Mesendoderm (in vitro differentiated cells): ENCODE measurements at regions not wholly inside any gene's neighbourhood (a gene's known extent, or its start where the extent isn't known, plus 50 kb on each side); places are given as distances from the start of the nearest gene placed in this dataset.

ENCODE experiments used
- DNase-seq: peaks from one replicate; pipeline ENCODE4 v3.0.0; 2013
- H2AK5ac ChIP-seq: 2 replicates; pipeline ENCODE4 v1.6.1; 2013; ENCODE audit warnings: low read length, inconsistent platforms
- H2BK120ac ChIP-seq: 2 replicates; pipeline ENCODE4 v1.6.1; 2013; ENCODE audit warnings: low read depth, mild to moderate bottlenecking, low read length, moderate library complexity, mixed read lengths
- H2BK15ac ChIP-seq: replicated peaks from 2 replicates; pipeline ENCODE4 v1.6.1; 2013; ENCODE audit warnings: low read depth, mild to moderate bottlenecking, moderate library complexity
- H2BK5ac ChIP-seq: 2 replicates; pipeline ENCODE4 v1.6.1; 2013; ENCODE audit warnings: low read length, inconsistent platforms
- H3K18ac ChIP-seq: 2 replicates; pipeline ENCODE4 v1.6.1; 2013; ENCODE audit warnings: mild to moderate bottlenecking, low read length, mixed read lengths
- H3K23ac ChIP-seq: one replicate; pipeline ENCODE4 v1.6.1; 2013; ENCODE audit warnings: low read length
- H3K27ac ChIP-seq: 2 replicates; pipeline ENCODE4 v1.5.1; 2013; ENCODE audit warnings: low read depth, mild to moderate bottlenecking, inconsistent platforms, low read length, moderate library complexity
- H3K27me3 ChIP-seq: 2 replicates; pipeline ENCODE4 v1.6.1; 2013; ENCODE audit warnings: low read length, control low read depth, mild to moderate bottlenecking, inconsistent platforms; ENCODE audit not compliant: insufficient read depth, poor library complexity
- H3K36me3 ChIP-seq: 2 replicates; pipeline ENCODE4 v1.6.1; 2013; ENCODE audit warnings: low read length, inconsistent platforms; ENCODE audit not compliant: control insufficient read depth, insufficient read depth
- H3K4ac ChIP-seq: one replicate; pipeline ENCODE4 v1.6.1; 2013; ENCODE audit warnings: low read depth, mild to moderate bottlenecking, low read length, moderate library complexity
- H3K4me1 ChIP-seq: 2 replicates; pipeline ENCODE4 v1.6.1; 2013; ENCODE audit warnings: low read depth, low read length, inconsistent platforms; ENCODE audit not compliant: control insufficient read depth
- H3K4me2 ChIP-seq: 2 replicates; pipeline ENCODE4 v1.6.1; 2013; ENCODE audit warnings: low read length
- H3K4me3 ChIP-seq: 2 replicates; pipeline ENCODE4 v1.5.1; 2013; ENCODE audit warnings: mild to moderate bottlenecking, low read length
- H3K56ac ChIP-seq: one replicate; pipeline ENCODE4 v1.6.1; 2013; ENCODE audit warnings: low read length
- H3K79me1 ChIP-seq: 2 replicates; pipeline ENCODE4 v1.6.1; 2013; ENCODE audit warnings: low read length, inconsistent platforms
- H3K79me2 ChIP-seq: 2 replicates; pipeline ENCODE4 v1.6.1; 2013; ENCODE audit warnings: mild to moderate bottlenecking, low read length; ENCODE audit not compliant: control insufficient read depth, insufficient read depth
- H3K9ac ChIP-seq: 2 replicates; pipeline ENCODE4 v1.6.1; 2013; ENCODE audit warnings: low read length, inconsistent platforms
- H4K5ac ChIP-seq: one replicate; pipeline ENCODE4 v1.6.1; 2013; ENCODE audit warnings: low read length
- H4K8ac ChIP-seq: one replicate; pipeline ENCODE4 v1.6.1; 2013; ENCODE audit warnings: low read depth, mild to moderate bottlenecking, control low read depth, low read length, moderate library complexity
- WGBS: extraction: QIAGEN DNeasy Blood & Tissue Kit; methylation state at CpG from one replicate; pipeline ENCODE4 v1.1.7; 2013; ENCODE audit warnings: low lambda C conversion rate, missing lambda C conversion rate; ENCODE audit not compliant: insufficient coverage; ENCODE audit errors: extremely low coverage; 5-methylcytosine and 5-hydroxymethylcytosine counted together

DNA sequence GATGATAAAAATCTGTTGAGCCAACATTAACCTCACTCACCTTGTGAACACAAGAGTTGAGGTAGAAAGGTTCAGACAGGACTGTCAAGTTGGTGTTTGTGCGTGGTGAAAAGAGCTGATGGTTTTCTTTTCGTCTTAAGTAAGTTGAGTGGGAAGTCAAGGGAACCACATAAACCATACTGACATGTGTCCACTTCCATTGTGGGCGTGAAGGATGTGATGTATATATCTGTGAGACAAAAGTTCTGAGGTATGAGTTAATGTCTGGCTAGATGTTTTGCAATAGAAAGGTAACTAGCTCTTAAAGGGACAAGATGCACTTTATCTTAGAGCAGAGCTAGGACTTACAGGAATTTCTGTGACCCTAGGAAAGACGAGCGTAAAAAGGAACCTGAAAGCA lies 1272.1 kb upstream of the ADGRB3 start:
- Histone ChIP-seq H3K23ac (no peak overlapping the region), H3K9ac (no peak overlapping the region), H3K27me3 (no peaks in the 10 kb centered on the region), H2BK5ac (no peak overlapping the region), H2BK15ac (no peak overlapping the region), H4K5ac (no peak overlapping the region), H3K4me3 (no peak overlapping the region), H3K4ac (no peak overlapping the region), H4K8ac (no peak overlapping the region), H2AK5ac (no peak overlapping the region), H2BK120ac (no peak overlapping the region), H3K79me2 (no peaks in the 10 kb centered on the region), H3K4me1 (no peaks in the 10 kb centered on the region), H3K27ac (no peak overlapping the region), H3K36me3 (no peaks in the 10 kb centered on the region), H3K4me2 (no peak overlapping the region), H3K56ac (no peak overlapping the region), H3K79me1 (no peaks in the 10 kb centered on the region), H3K18ac (no peak overlapping the region)
- no peak for DNase-seq
- no CpG with 5 or more reads among the region's 5 CpGs for WGBS

DNA sequence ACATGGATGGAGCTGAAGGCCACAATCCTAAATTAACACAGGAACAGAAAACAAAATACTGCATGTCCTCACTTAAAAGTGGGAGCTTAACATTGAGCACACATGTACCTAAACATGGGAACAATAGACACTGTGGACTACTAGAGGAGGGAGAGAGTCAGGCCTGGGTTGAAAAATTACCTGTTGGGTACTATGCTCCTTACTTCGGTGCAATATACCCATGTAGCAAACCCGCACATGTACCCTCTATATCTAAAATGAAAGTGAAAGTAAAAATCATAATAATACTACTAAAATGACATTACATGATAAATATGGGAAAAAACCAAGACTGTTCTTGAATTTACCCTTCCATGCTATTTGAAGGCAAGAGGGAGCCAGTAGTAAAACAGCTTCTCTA lies 1273.8 kb upstream of the ADGRB3 start:
- no peak for DNase-seq
- Histone ChIP-seq H4K5ac (no peak overlapping the region), H3K27me3 (no peaks in the 10 kb centered on the region), H3K23ac (no peak overlapping the region), H4K8ac (no peak overlapping the region), H3K9ac (no peak overlapping the region), H3K56ac (no peak overlapping the region), H3K4me1 (no peaks in the 10 kb centered on the region), H3K4me2 (no peak overlapping the region), H2BK120ac (no peak overlapping the region), H3K18ac (no peak overlapping the region), H3K4ac (no peak overlapping the region), H3K4me3 (no peak overlapping the region), H2AK5ac (no peak overlapping the region), H3K36me3 (no peaks in the 10 kb centered on the region), H2BK15ac (no peak overlapping the region), H3K27ac (no peak overlapping the region), H2BK5ac (no peak overlapping the region), H3K79me1 (no peaks in the 10 kb centered on the region), H3K79me2 (no peaks in the 10 kb centered on the region)
- no CpG with 5 or more reads among the region's 2 CpGs for WGBS

- H3K79me2 ChIP-seq, result no peaks in the 10 kb centered on the region
- no peaks in the 10 kb centered on the region for H3K4me1 ChIP-seq
- no peak overlapping the region for H4K5ac ChIP-seq
- H3K23ac ChIP-seq, result no peak overlapping the region
- H3K18ac ChIP-seq, result no peak overlapping the region
- no peak overlapping the region for H3K27ac ChIP-seq
- no peaks in the 10 kb centered on the region for H3K79me1 ChIP-seq
- no peak overlapping the region for H2BK5ac ChIP-seq
- H3K56ac ChIP-seq, result no peak overlapping the region
- no peak overlapping the region for H3K4ac ChIP-seq
- H3K27me3 ChIP-seq, result no peaks in the 10 kb centered on the region
- no peak overlapping the region for H3K4me3 ChIP-seq
- DNase-seq, result no peak
- H2BK120ac ChIP-seq, result no peak overlapping the region
- no peak overlapping the region for H2BK15ac ChIP-seq
- H3K9ac ChIP-seq, result no peak overlapping the region
- no peak overlapping the region for H2AK5ac ChIP-seq
- no peak overlapping the region for H3K4me2 ChIP-seq
- H4K8ac ChIP-seq, result no peak overlapping the region
- H3K36me3 ChIP-seq, result no peaks in the 10 kb centered on the region
- no CpG with 5 or more reads among the region's 3 CpGs for WGBS
These were observed 1276.8 kb upstream of the ADGRB3 start for GRCh38 chr6:67358241-67358640.

GRCh38 chr6:67353861-67354260 lies 1281.2 kb upstream of the ADGRB3 start:
- Histone ChIP-seq H3K79me2 (no peaks in the 10 kb centered on the region), H3K56ac (no peak overlapping the region), H3K18ac (no peak overlapping the region), H3K27ac (no peak overlapping the region), H2BK120ac (no peak overlapping the region), H2BK15ac (no peak overlapping the region), H3K4ac (no peak overlapping the region), H3K4me3 (no peak overlapping the region), H3K27me3 (no peaks in the 10 kb centered on the region), H3K4me2 (no peak overlapping the region), H3K9ac (no peak overlapping the region), H3K79me1 (no peaks in the 10 kb centered on the region), H3K4me1 (no peaks in the 10 kb centered on the region), H2AK5ac (no peak overlapping the region), H3K36me3 (no peaks in the 10 kb centered on the region), H2BK5ac (no peak overlapping the region), H4K8ac (no peak overlapping the region), H4K5ac (no peak overlapping the region), H3K23ac (no peak overlapping the region)
- 100% methylated on average over 1 of the region's 3 CpGs for WGBS
- DNase-seq, result no peak

GRCh38 chr6:67352717-67353116 lies 1282.4 kb upstream of the ADGRB3 start:
- Histone ChIP-seq H3K27me3 (no peaks in the 10 kb centered on the region), H3K4me2 (no peak overlapping the region), H3K23ac (no peak overlapping the region), H4K5ac (no peak overlapping the region), H3K36me3 (no peaks in the 10 kb centered on the region), H3K18ac (no peak overlapping the region), H3K79me1 (no peaks in the 10 kb centered on the region), H2BK5ac (no peak overlapping the region), H3K4me3 (no peak overlapping the region), H3K27ac (no peak overlapping the region), H2BK15ac (no peak overlapping the region), H3K56ac (no peak overlapping the region), H4K8ac (no peak overlapping the region), H3K79me2 (no peaks in the 10 kb centered on the region), H3K9ac (no peak overlapping the region), H3K4me1 (no peaks in the 10 kb centered on the region), H2BK120ac (no peak overlapping the region), H3K4ac (no peak overlapping the region), H2AK5ac (no peak overlapping the region)
- DNase-seq, result no peak
- WGBS, result no CpG with 5 or more reads among the region's 10 CpGs

DNA sequence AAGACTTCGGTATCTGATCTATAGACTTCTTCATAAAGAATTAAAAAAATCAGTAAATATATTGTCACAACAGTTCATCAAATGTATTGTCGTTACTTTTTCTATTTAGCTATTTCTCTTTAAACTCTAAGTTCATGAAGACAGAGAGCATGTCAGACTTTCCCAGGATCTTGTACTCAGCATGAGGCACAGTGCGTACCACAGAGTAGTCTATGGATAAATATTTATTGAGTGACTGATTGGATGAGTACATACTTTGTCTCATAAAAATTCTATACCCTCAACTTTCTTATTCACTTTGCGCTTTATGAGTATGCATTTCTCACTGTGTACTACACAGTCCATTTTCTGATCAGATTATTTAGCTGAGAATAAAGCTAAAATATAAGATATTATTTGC lies 1284.4 kb upstream of the ADGRB3 start:
- Histone ChIP-seq H3K27me3 (no peaks in the 10 kb centered on the region), H3K56ac (no peak overlapping the region), H3K23ac (no peak overlapping the region), H3K27ac (no peak overlapping the region), H3K79me2 (no peaks in the 10 kb centered on the region), H3K18ac (no peak overlapping the region), H4K5ac (no peak overlapping the region), H4K8ac (no peak overlapping the region), H2AK5ac (no peak overlapping the region), H3K4me1 (no peaks in the 10 kb centered on the region), H3K36me3 (no peaks in the 10 kb centered on the region), H2BK5ac (no peak overlapping the region), H2BK120ac (no peak overlapping the region), H3K79me1 (no peaks in the 10 kb centered on the region), H3K4me3 (no peak overlapping the region), H3K4ac (no peak overlapping the region), H3K9ac (no peak overlapping the region), H2BK15ac (no peak overlapping the region), H3K4me2 (no peak overlapping the region)
- DNase-seq, result no peak
- no CpG with 5 or more reads among the region's 4 CpGs for WGBS
